DND-41 (cell line): ENCODE measurements at regions not wholly inside any gene's neighbourhood (a gene's known extent, or its start where the extent isn't known, plus 50 kb on each side); places are given as distances from the start of the nearest gene placed in this dataset.

Experiments used
- ATAC-seq: fragments of 200-7000 bp; cut with Tn5 transposase; 3 replicates; pipeline ENCODE4 v1.9.1; 2021; ENCODE audit warnings: low read depth; ENCODE audit not compliant: insufficient read depth
- DNase-seq: peaks from one replicate; pipeline ENCODE4 v3.0.0-alpha.2; 2020
- H2AFZ ChIP-seq: 2 replicates; pipeline ENCODE4 v1.6.0; 2012; ENCODE audit warnings: low read depth, low read length
- H3K27ac ChIP-seq: 2 replicates; pipeline ENCODE4 v1.5.1; 2012; ENCODE audit warnings: low read length, inconsistent platforms
- H3K27me3 ChIP-seq: fragments of 200-600 bp; sonication (generic); 2 replicates; pipeline ENCODE4 v1.6.0; 2012; ENCODE audit warnings: low read length, mild to moderate bottlenecking, inconsistent platforms; ENCODE audit not compliant: insufficient read depth, poor library complexity
- H3K36me3 ChIP-seq: 2 replicates; pipeline ENCODE4 v1.5.1; 2012; ENCODE audit warnings: low read length, inconsistent platforms; ENCODE audit not compliant: insufficient read depth
- H3K4me1 ChIP-seq: 2 replicates; pipeline ENCODE4 v1.5.1; 2012; ENCODE audit warnings: mild to moderate bottlenecking, low read length; ENCODE audit not compliant: insufficient read depth
- H3K4me2 ChIP-seq: 2 replicates; pipeline ENCODE4 v1.6.0; 2012; ENCODE audit warnings: mild to moderate bottlenecking, moderate library complexity, low read length, inconsistent platforms; ENCODE audit not compliant: insufficient read depth
- H3K4me3 ChIP-seq, 2 experiments: fragments of 200-600 bp in 1 of 2; shearing (Covaris generic) in 1 of 2; 2 replicates each; pipeline ENCODE4 v1.5.1; 2012 to 2016; ENCODE audit warnings: inconsistent platforms in 2 of 2, low read length in 2 of 2, mild to moderate bottlenecking in 2 of 2, low read depth in 1 of 2, moderate library complexity in 1 of 2
- H3K79me2 ChIP-seq: 2 replicates; pipeline ENCODE4 v1.6.0; 2012; ENCODE audit warnings: low read length, inconsistent platforms; ENCODE audit not compliant: insufficient read depth
- H3K9ac ChIP-seq: 2 replicates; pipeline ENCODE4 v1.6.0; 2012; ENCODE audit warnings: low read depth, mild to moderate bottlenecking, inconsistent platforms, low read length, moderate library complexity
- H3K9me3 ChIP-seq: 2 replicates; pipeline ENCODE4 v1.5.1; 2012; ENCODE audit warnings: low read length, moderate library complexity, mild to moderate bottlenecking, inconsistent platforms; ENCODE audit not compliant: insufficient read depth, severe bottlenecking
- H4K20me1 ChIP-seq: 2 replicates; pipeline ENCODE4 v1.6.0; 2012; ENCODE audit warnings: low read length; ENCODE audit not compliant: insufficient read depth
- CTCF ChIP-seq: IDR thresholded peaks from 2 replicates; pipeline ENCODE4 v1.5.1; 2012; ENCODE audit warnings: borderline replicate concordance, low read length, moderate library complexity, mild to moderate bottlenecking; ENCODE audit not compliant: poor library complexity, severe bottlenecking; ENCODE audit errors: extremely low read depth
- EZH2 ChIP-seq: IDR thresholded peaks from 3 replicates; pipeline ENCODE4 v1.6.1; 2012; ENCODE audit warnings: borderline replicate concordance, low read depth, mild to moderate bottlenecking, moderate library complexity, low read length, inconsistent platforms; ENCODE audit not compliant: severe bottlenecking

- ATAC-seq (no peak), DNase-seq (no peak)
- Histone ChIP-seq H3K79me2 (no peaks in the 10 kb centered on the region), H3K9me3 (no peaks in the 10 kb centered on the region), H4K20me1 (no peaks in the 10 kb centered on the region), H3K27ac (no peak overlapping the region), H3K4me1 (no peaks in the 10 kb centered on the region), H3K27me3 (no peaks in the 10 kb centered on the region), H3K9ac (no peak overlapping the region), H3K4me3 (no peak overlapping the region), H3K4me2 (no peak overlapping the region), H3K36me3 (no peaks in the 10 kb centered on the region), H2AFZ (no peak overlapping the region)
- TF ChIP-seq CTCF (no peak), EZH2 (no peak)
Measured at GRCh38 chr4:24236120-24236519, 346.3 kb upstream of the PPARGC1A start.

- TF ChIP-seq CTCF (no peak), EZH2 (no peak)
- H3K4me1 ChIP-seq, result no peaks in the 10 kb centered on the region
- H3K27me3 ChIP-seq, result no peaks in the 10 kb centered on the region
- no peak overlapping the region for H3K4me3 ChIP-seq
- H3K4me2 ChIP-seq, result no peak overlapping the region
- no peaks in the 10 kb centered on the region for H3K79me2 ChIP-seq
- no peak overlapping the region for H3K9ac ChIP-seq
- no peak overlapping the region for H3K27ac ChIP-seq
- no peaks in the 10 kb centered on the region for H4K20me1 ChIP-seq
- no peak overlapping the region for H2AFZ ChIP-seq
- no peaks in the 10 kb centered on the region for H3K9me3 ChIP-seq
- no peaks in the 10 kb centered on the region for H3K36me3 ChIP-seq
- DNase-seq (no peak), ATAC-seq (no peak)
Measured at GRCh38 chr4:24235618-24236017, 345.8 kb upstream of the PPARGC1A start.

- Histone ChIP-seq H3K79me2 (no peaks in the 10 kb centered on the region), H3K4me2 (no peak overlapping the region)
- no peak for ATAC-seq
Measured at GRCh38 chr4:24234288-24234848, 344.5 kb upstream of the PPARGC1A start.

More at GRCh38 chr4:24234288-24234848, 344.5 kb upstream of the PPARGC1A start:
- no peak overlapping the region for H2AFZ ChIP-seq
- no peaks in the 10 kb centered on the region for H3K4me1 ChIP-seq
- no peaks in the 10 kb centered on the region for H4K20me1 ChIP-seq
- no peak for DNase-seq
- TF ChIP-seq EZH2 (no peak), CTCF (no peak)
- H3K27ac ChIP-seq, result no peak overlapping the region
- no peak overlapping the region for H3K9ac ChIP-seq
- H3K27me3 ChIP-seq, result no peaks in the 10 kb centered on the region
- H3K4me3 ChIP-seq, result no peak overlapping the region
- H3K36me3 ChIP-seq, result no peaks in the 10 kb centered on the region
- H3K9me3 ChIP-seq, result no peaks in the 10 kb centered on the region
